ENCODE measurements at regions not wholly inside any gene's neighbourhood (a gene's known extent, or its start where the extent isn't known, plus 50 kb on each side); places are given as distances from the start of the nearest gene placed in this dataset.

- TF ChIP-seq CTCF (IDR thresholded peaks at IDR 0.05) (no peak), EP300 (IDR thresholded peaks at IDR 0.05) (no peak)
These were observed 231.0 kb downstream of the CBLN1 start for GRCh38 chr16:49050607-49051006.

All from suprapubic skin (tissue), 3 donors.